GM12891 (cell line): ENCODE measurements at regions not wholly inside any gene's neighbourhood (a gene's known extent, or its start where the extent isn't known, plus 50 kb on each side); places are given as distances from the start of the nearest gene placed in this dataset.

Experiments used
- POLR2A ChIP-seq: IDR thresholded peaks from 2 replicates; pipeline ENCODE4 v1.6.1; 2011; ENCODE audit warnings: low read depth, low read length, control low read depth
- POLR2AphosphoS5 ChIP-seq: IDR thresholded peaks from 2 replicates; pipeline ENCODE4 v1.6.1; 2011; ENCODE audit warnings: low read depth, low read length, control low read depth

GRCh38 chr2:134190807-134191203 is 63.1 kb upstream of the MGAT5 start:
- TF ChIP-seq POLR2AphosphoS5 (no peak), POLR2A (no peak)
